T1000 (cell line): ENCODE measurements at regions not wholly inside any gene's neighbourhood (a gene's known extent, or its start where the extent isn't known, plus 50 kb on each side); places are given as distances from the start of the nearest gene placed in this dataset.

Experiments used
- DNase-seq: peaks from one replicate; lab custom pipeline; 2025; ENCODE audit warnings: mixed read lengths; lab: John Stamatoyannopoulos, UW

- DNase-seq, result no peak
These were observed 122.6 kb downstream of the P2RY1 start for GRCh38 chr3:152957491-152957890.

GRCh38 chr3:152959307-152959706 lies 124.4 kb downstream of the P2RY1 start:
- DNase-seq, result no peak

- DNase-seq, result no peak
These were observed 125.8 kb downstream of the P2RY1 start for GRCh38 chr3:152960684-152961083.

- DNase-seq, result no peak
These were observed 126.4 kb downstream of the P2RY1 start for GRCh38 chr3:152961323-152961722.

- DNase-seq, result no peak
These were observed 130.1 kb downstream of the P2RY1 start for GRCh38 chr3:152964911-152965609.

GRCh38 chr3:152968388-152969024 lies 133.6 kb downstream of the P2RY1 start:
- no peak for DNase-seq

GRCh38 chr3:152969557-152970300 lies 134.8 kb downstream of the P2RY1 start:
- no peak for DNase-seq

- DNase-seq, result no peak
These were observed 135.9 kb downstream of the P2RY1 start for GRCh38 chr3:152970851-152971250.

GRCh38 chr3:152971880-152972279 lies 136.9 kb downstream of the P2RY1 start:
- DNase-seq, result no peak

- no peak for DNase-seq
These were observed 138.6 kb downstream of the P2RY1 start for GRCh38 chr3:152973575-152973974.

GRCh38 chr3:152976239-152976638 lies 141.3 kb downstream of the P2RY1 start:
- DNase-seq, result no peak

GRCh38 chr3:152977366-152977765 lies 142.4 kb downstream of the P2RY1 start:
- DNase-seq, result no peak

GRCh38 chr3:152978152-152978551 lies 143.2 kb downstream of the P2RY1 start:
- DNase-seq, result no peak

- DNase-seq, result no peak
These were observed 162.6 kb downstream of the P2RY1 start for GRCh38 chr3:152997526-152997925.

GRCh38 chr3:152998591-152998990 lies 163.4 kb upstream of the RAP2B start:
- no peak for DNase-seq

- DNase-seq, result no peak
These were observed 161.7 kb upstream of the RAP2B start for GRCh38 chr3:153000325-153000724.

- no peak for DNase-seq
These were observed 160.6 kb upstream of the RAP2B start for GRCh38 chr3:153001210-153002078.

GRCh38 chr3:153003441-153003840 lies 158.6 kb upstream of the RAP2B start:
- no peak for DNase-seq

- no peak for DNase-seq
These were observed 158.2 kb upstream of the RAP2B start for GRCh38 chr3:153003862-153004261.

- DNase-seq, result no peak
These were observed 153.8 kb upstream of the RAP2B start for GRCh38 chr3:153008226-153008625.

- no peak for DNase-seq
These were observed 138.1 kb upstream of the RAP2B start for GRCh38 chr3:153023896-153024295.

- DNase-seq, result no peak
These were observed 136.0 kb upstream of the RAP2B start for GRCh38 chr3:153026026-153026425.
